H1 (cell line): ENCODE measurements at regions not wholly inside any gene's neighbourhood (a gene's known extent, or its start where the extent isn't known, plus 50 kb on each side); places are given as distances from the start of the nearest gene placed in this dataset.

Experiments
- CTCF ChIA-PET: fragments of 300-600 bp; sonication (Branson Sonifier 250); formaldehyde crosslinking; loops from one replicate; lab custom pipeline; 2021; ENCODE audit not compliant: partially characterized antibody; lab: Charles Lee
- POLR2A ChIA-PET: fragments of 300-600 bp; sonication (Branson Sonifier 250); formaldehyde crosslinking; loops from one replicate; lab custom pipeline; 2021; ENCODE audit warnings: inconsistent platforms; ENCODE audit not compliant: partially characterized antibody; lab: Charles Lee
- DNase-seq, 2 experiments: peaks; one replicate each; pipeline versions ENCODE4 v3.0.0 to v3.0.0-alpha.2; 2010 to 2022; ENCODE audit warnings: low spot score in 2 of 2, low read depth in 1 of 2, mixed read lengths in 1 of 2
- FAIRE-seq: peaks from 2 replicates; lab custom pipeline; 2011; peaks lifted over from hg19 to GRCh38; lab: Jason Lieb, UNC
- H2AFZ ChIP-seq: 2 replicates; pipeline ENCODE4 v1.8.1; 2012; ENCODE audit warnings: low read length, inconsistent platforms
- H2AK5ac ChIP-seq: 2 replicates; pipeline ENCODE4 v1.6.1; 2013; ENCODE audit warnings: low read depth, low read length
- H2BK120ac ChIP-seq: replicated peaks from 2 replicates; pipeline ENCODE3; 2013; ENCODE audit warnings: low read depth, low read length, inconsistent platforms
- H2BK12ac ChIP-seq: 2 replicates; pipeline ENCODE4 v1.6.1; 2013; ENCODE audit warnings: low read depth, low read length
- H2BK15ac ChIP-seq: 2 replicates; pipeline ENCODE4 v1.6.1; 2013; ENCODE audit warnings: low read length
- H2BK20ac ChIP-seq: 2 replicates; pipeline ENCODE4 v1.6.1; 2013; ENCODE audit warnings: low read length
- H2BK5ac ChIP-seq: 2 replicates; pipeline ENCODE4 v1.6.1; 2013; ENCODE audit warnings: low read depth, low read length
- H3K14ac ChIP-seq: 2 replicates; pipeline ENCODE4 v1.6.1; 2013; ENCODE audit warnings: inconsistent platforms; ENCODE audit not compliant: insufficient read length
- H3K18ac ChIP-seq: 2 replicates; pipeline ENCODE4 v1.6.1; 2013; ENCODE audit warnings: low read length; ENCODE audit errors: extremely low read depth
- H3K23ac ChIP-seq: 2 replicates; pipeline ENCODE4 v1.6.1; 2013; ENCODE audit warnings: inconsistent platforms; ENCODE audit not compliant: insufficient read length
- H3K23me2 ChIP-seq: 2 replicates; pipeline ENCODE4 v1.6.1; 2013; ENCODE audit warnings: low read depth, low read length
- H3K27ac ChIP-seq: 2 replicates; pipeline ENCODE4 v1.6.1; 2011; ENCODE audit warnings: low read depth, low read length, inconsistent platforms
- H3K27me3 ChIP-seq, 4 experiments: replicated peaks in 1 of 4; 1 replicate in 1 of 4; 2 replicates in 3 of 4; pipeline versions ENCODE4 v1.6.1 to v1.8.1; 2011 to 2013; ENCODE audit warnings: low read length in 3 of 4, mild to moderate bottlenecking in 3 of 4, inconsistent platforms in 2 of 4, mixed read lengths in 2 of 4, moderate library complexity in 1 of 4; ENCODE audit not compliant: control insufficient read depth in 3 of 4, insufficient read depth in 3 of 4; ENCODE audit errors: extremely low read depth in 1 of 4
- H3K36me3 ChIP-seq, 4 experiments: 2 replicates each; pipeline versions ENCODE4 v1.6.1 to v1.8.1; 2011 to 2013; ENCODE audit warnings: mild to moderate bottlenecking in 4 of 4, low read length in 3 of 4, moderate library complexity in 2 of 4, control low read depth in 1 of 4, inconsistent platforms in 1 of 4; ENCODE audit not compliant: insufficient read depth in 4 of 4, control insufficient read depth in 2 of 4
- H3K4ac ChIP-seq: replicated peaks from 2 replicates; pipeline ENCODE3; 2013; ENCODE audit warnings: low read length, low read depth, mixed read lengths, inconsistent platforms; ENCODE audit not compliant: insufficient read length
- H3K4me1 ChIP-seq, 4 experiments: replicated peaks in 1 of 4; 1 replicate in 1 of 4; 2 replicates in 3 of 4; pipeline versions ENCODE4 v1.6.1 to v1.8.1; 2011 to 2013; ENCODE audit warnings: low read length in 3 of 4, inconsistent platforms in 2 of 4, mixed read lengths in 1 of 4; ENCODE audit not compliant: insufficient read depth in 4 of 4, control insufficient read depth in 3 of 4
- H3K4me2 ChIP-seq, 2 experiments: 2 replicates each; pipeline versions ENCODE4 v1.6.1 to v1.8.1; 2011 to 2013; ENCODE audit warnings: low read depth in 2 of 2, low read length in 2 of 2, control low read depth in 1 of 2, inconsistent platforms in 1 of 2, mild to moderate bottlenecking in 1 of 2; ENCODE audit not compliant: insufficient read depth in 1 of 2
- H3K4me3 ChIP-seq, 4 experiments: fragments of 200-600, 300-600 bp in 1 of 4; sonication (generic), shearing (Covaris generic), sonication (Bioruptor Twin) in 1 of 4; 2 replicates each; pipeline versions ENCODE4 v1.5.1 to v1.8.1; 2011 to 2016; ENCODE audit warnings: low read length in 4 of 4, low read depth in 3 of 4, control low read depth in 2 of 4, inconsistent platforms in 2 of 4, mild to moderate bottlenecking in 2 of 4, mixed read lengths in 1 of 4, moderate library complexity in 1 of 4; ENCODE audit not compliant: insufficient read depth in 2 of 4; ENCODE audit errors: extremely low read depth in 1 of 4
- H3K56ac ChIP-seq: replicated peaks from 2 replicates; pipeline ENCODE3; 2013; ENCODE audit warnings: low read depth, mild to moderate bottlenecking, mixed read lengths, low read length, inconsistent platforms; ENCODE audit not compliant: insufficient read length
- H3K79me1 ChIP-seq: 2 replicates; pipeline ENCODE4 v1.6.1; 2013; ENCODE audit warnings: low read depth, low read length, control low read depth
- H3K79me2 ChIP-seq, 2 experiments: 2 replicates each; pipeline versions ENCODE4 v1.6.1 to v1.8.1; 2012 to 2013; ENCODE audit warnings: low read length in 2 of 2, mild to moderate bottlenecking in 2 of 2, inconsistent platforms in 1 of 2; ENCODE audit not compliant: insufficient read depth in 2 of 2, control insufficient read depth in 1 of 2
- H3K9ac ChIP-seq, 4 experiments: replicated peaks in 1 of 4; 1 replicate in 1 of 4; 2 replicates in 3 of 4; pipeline versions ENCODE4 v1.6.1 to v1.8.1; 2011 to 2013; ENCODE audit warnings: low read depth in 3 of 4, low read length in 3 of 4, control low read depth in 2 of 4, mild to moderate bottlenecking in 2 of 4, moderate library complexity in 2 of 4, inconsistent platforms in 1 of 4; ENCODE audit errors: extremely low read depth in 1 of 4
- H3K9me3 ChIP-seq, 2 experiments: 2 replicates each; pipeline versions ENCODE4 v1.6.1 to v1.8.1; 2012 to 2013; ENCODE audit warnings: mild to moderate bottlenecking in 2 of 2, moderate library complexity in 2 of 2, control low read depth in 1 of 2, inconsistent platforms in 1 of 2, low read depth in 1 of 2, low read length in 1 of 2, mixed read lengths in 1 of 2; ENCODE audit not compliant: insufficient read depth in 2 of 2
- H4K20me1 ChIP-seq, 2 experiments: replicated peaks in 1 of 2; 2 replicates each; pipeline versions ENCODE3 to v1.8.1; 2011 to 2013; ENCODE audit warnings: inconsistent platforms in 2 of 2, low read length in 2 of 2, mild to moderate bottlenecking in 1 of 2; ENCODE audit not compliant: insufficient read depth in 2 of 2, control insufficient read depth in 1 of 2
- H4K5ac ChIP-seq: 2 replicates; pipeline ENCODE4 v1.6.1; 2013; ENCODE audit warnings: low read length, low read depth, mixed read lengths, inconsistent platforms; ENCODE audit not compliant: insufficient read length
- H4K8ac ChIP-seq: 2 replicates; pipeline ENCODE4 v1.8.0; 2013; ENCODE audit warnings: mild to moderate bottlenecking, moderate library complexity, low read length, inconsistent platforms; ENCODE audit not compliant: insufficient read depth; ENCODE audit errors: extremely low read depth
- H4K91ac ChIP-seq: replicated peaks from 2 replicates; pipeline ENCODE3; 2013; ENCODE audit warnings: low read length, mixed read lengths, inconsistent platforms; ENCODE audit not compliant: insufficient read length
- HDAC2 ChIP-seq, 2 experiments: fragments of 300-600 bp in 1 of 2; sonication (generic) in 1 of 2; IDR thresholded peaks; 2 replicates each; pipeline ENCODE4 v1.6.1; 2011 to 2012; ENCODE audit warnings: low read depth in 2 of 2, low read length in 2 of 2, mild to moderate bottlenecking in 2 of 2, moderate library complexity in 2 of 2, borderline replicate concordance in 1 of 2, inconsistent platforms in 1 of 2
- KDM1A ChIP-seq: fragments of 200-600, 300-600 bp; sonication (generic); IDR thresholded peaks from 2 replicates; pipeline ENCODE4 v1.7.1; 2016; ENCODE audit warnings: mild to moderate bottlenecking, low read length, borderline replicate concordance
- RFX5 ChIP-seq: IDR thresholded peaks from 2 replicates; pipeline ENCODE4 v1.6.1; 2011; ENCODE audit warnings: low read depth, low read length, improper control_type of control experiment, borderline replicate concordance
- SIX5 ChIP-seq: IDR thresholded peaks from 2 replicates; pipeline ENCODE4 v1.6.1; 2011; ENCODE audit warnings: mild to moderate bottlenecking, low read depth, low read length
- WGBS, 2 experiments: shearing (Covaris generic) in 1 of 2; methylation state at CpG; one replicate each; pipeline versions ENCODE4 v1.1.6 to v1.1.7; 2013 to 2015; ENCODE audit warnings: low lambda C conversion rate in 2 of 2, mixed read lengths in 2 of 2, inconsistent platforms in 1 of 2, low coverage in 1 of 2, missing lambda C conversion rate in 1 of 2; ENCODE audit not compliant: insufficient replicate concordance in 2 of 2, insufficient coverage in 1 of 2, insufficient read length in 1 of 2; ENCODE audit errors: extremely low coverage in 1 of 2, missing lambda C conversion rate in 1 of 2; 5-methylcytosine and 5-hydroxymethylcytosine counted together
- TF ChIP-seq, protein P1 (sequence below): IDR thresholded peaks from 2 replicates; pipeline ENCODE4 v1.6.1; 2011; ENCODE audit warnings: low read length, improper control_type of control experiment
- TF ChIP-seq, protein P2 (sequence below): IDR thresholded peaks from 2 replicates; pipeline ENCODE4 v1.6.1; 2012; ENCODE audit warnings: inconsistent platforms

DNA sequence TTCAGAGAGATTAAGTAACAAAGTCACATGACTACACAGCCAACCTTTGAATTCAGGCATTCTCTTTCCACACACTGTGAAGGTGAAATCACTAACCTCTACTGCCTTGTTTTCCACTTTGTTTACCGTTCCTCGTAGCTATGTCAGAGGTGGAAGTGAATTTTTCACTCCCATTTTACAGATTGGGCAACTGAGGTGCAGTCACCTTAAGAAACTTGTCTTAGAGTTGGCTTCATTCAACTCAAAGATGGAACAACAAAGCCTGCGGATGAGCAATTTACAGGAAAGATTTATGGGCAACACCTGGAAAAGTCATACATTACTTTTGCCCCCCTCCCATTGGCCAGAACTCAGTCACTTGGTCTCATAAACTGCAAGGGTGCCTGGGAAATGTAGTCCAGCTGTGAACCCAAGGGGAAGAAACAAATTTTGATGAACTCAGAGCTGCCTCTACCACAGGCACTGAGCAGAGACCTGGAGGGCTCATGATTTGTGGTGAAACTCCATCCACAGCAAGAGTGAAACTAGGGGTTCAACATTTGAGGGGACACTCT, 784.6 kb upstream of the EEF2KMT start:
- H3K4me1 ChIP-seq: peaks cover 0 to 2% (median 0%) of the 10 kb centered on the region in 4 experiments; a peak in 1 of 7 replicates
- no peak overlapping the region for H4K8ac ChIP-seq
- H3K36me3 ChIP-seq: no peaks in the 10 kb centered on the region
- no peak overlapping the region for H2AK5ac ChIP-seq
- H3K23me2 ChIP-seq: no peaks in the 10 kb centered on the region
- WGBS, 2 experiments: 100% methylated on average over 3 of the region's 3 CpGs; no CpG with 5 or more reads in 1 of the 2 experiments
- no peak overlapping the region for H4K91ac ChIP-seq
- no peaks in the 10 kb centered on the region for H4K20me1 ChIP-seq
- H2BK20ac ChIP-seq: no peak overlapping the region
- no peaks in the 10 kb centered on the region for H3K27me3 ChIP-seq
- no peak overlapping the region for H3K4me3 ChIP-seq
- no peak overlapping the region for H3K4ac ChIP-seq
- H3K56ac ChIP-seq: no peak overlapping the region
- no peak overlapping the region for H2BK120ac ChIP-seq
- no peak overlapping the region for H2BK5ac ChIP-seq
- no peak overlapping the region for H3K23ac ChIP-seq
- no peak for DNase-seq
- peak overlapping the region; percentile 76; the same call in 1 of the 2 replicates for H2AFZ ChIP-seq
- peaks cover 0 to 4% of the 10 kb centered on the region in 2 experiments; a peak in 1 of 4 replicates for H3K9me3 ChIP-seq
- no peak overlapping the region for H3K4me2 ChIP-seq
- H2BK12ac ChIP-seq: no peak overlapping the region
- no peak overlapping the region for H3K27ac ChIP-seq
- no peak overlapping the region for H4K5ac ChIP-seq
- no peaks in the 10 kb centered on the region for H3K79me1 ChIP-seq
- no peak for FAIRE-seq
- no peak overlapping the region for H3K18ac ChIP-seq
- H3K79me2 ChIP-seq: no peaks in the 10 kb centered on the region
- ChIA-PET CTCF (interaction anchor here (1.1 kb wide), 1 partner anchor 36 kb away, joined by 3 read pairs; no protein-coding TSS in a partner anchor), POLR2A (no interaction called here)
- TF ChIP-seq KDM1A (peak; percentile 96), SIX5 (peak; percentile 40; the same call in 1 of the 2 replicates), HDAC2 (IDR thresholded peaks at IDR 0.05; ENCODE audit: borderline replicate concordance in 1 of 2, low read depth in 2 of 2, low read length in 2 of 2) (peak in 1 of 2 experiments; percentile 85; a peak in 1 of 4 replicates), RFX5 (no peak)
- TF ChIP-seq, protein P1, sequence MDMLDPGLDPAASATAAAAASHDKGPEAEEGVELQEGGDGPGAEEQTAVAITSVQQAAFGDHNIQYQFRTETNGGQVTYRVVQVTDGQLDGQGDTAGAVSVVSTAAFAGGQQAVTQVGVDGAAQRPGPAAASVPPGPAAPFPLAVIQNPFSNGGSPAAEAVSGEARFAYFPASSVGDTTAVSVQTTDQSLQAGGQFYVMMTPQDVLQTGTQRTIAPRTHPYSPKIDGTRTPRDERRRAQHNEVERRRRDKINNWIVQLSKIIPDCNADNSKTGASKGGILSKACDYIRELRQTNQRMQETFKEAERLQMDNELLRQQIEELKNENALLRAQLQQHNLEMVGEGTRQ: peak; percentile 52; the same call in 1 of the 2 replicates
- TF ChIP-seq, protein P2, sequence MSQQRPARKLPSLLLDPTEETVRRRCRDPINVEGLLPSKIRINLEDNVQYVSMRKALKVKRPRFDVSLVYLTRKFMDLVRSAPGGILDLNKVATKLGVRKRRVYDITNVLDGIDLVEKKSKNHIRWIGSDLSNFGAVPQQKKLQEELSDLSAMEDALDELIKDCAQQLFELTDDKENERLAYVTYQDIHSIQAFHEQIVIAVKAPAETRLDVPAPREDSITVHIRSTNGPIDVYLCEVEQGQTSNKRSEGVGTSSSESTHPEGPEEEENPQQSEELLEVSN: no peak
- no peak overlapping the region for H2BK15ac ChIP-seq
- no peak overlapping the region for H3K14ac ChIP-seq
- no peak overlapping the region for H3K9ac ChIP-seq
